Mesothelial cell of epicardium (in vitro differentiated cells): ENCODE measurements at regions not wholly inside any gene's neighbourhood (a gene's known extent, or its start where the extent isn't known, plus 50 kb on each side); places are given as distances from the start of the nearest gene placed in this dataset.

ENCODE experiments used
- DNase-seq, 2 experiments: peaks; one replicate each; pipeline ENCODE4 v3.0.0; 2021; ENCODE audit warnings: low spot score in 2 of 2; ENCODE audit not compliant: unreplicated experiment in 2 of 2
- H3K27ac Mint-ChIP-seq: 2 replicates; pipeline ENCODE4 v1.8.0; 2021; ENCODE audit warnings: mixed read lengths
- H3K27me3 Mint-ChIP-seq: 2 replicates; pipeline ENCODE4 v1.8.0; 2021; ENCODE audit warnings: low read depth, mixed read lengths
- H3K36me3 Mint-ChIP-seq: 2 replicates; pipeline ENCODE4 v1.8.0; 2021; ENCODE audit warnings: mixed read lengths
- H3K4me1 Mint-ChIP-seq: 2 replicates; pipeline ENCODE4 v1.8.0; 2021; ENCODE audit warnings: mixed read lengths
- H3K4me3 Mint-ChIP-seq: 2 replicates; pipeline ENCODE4 v1.8.0; 2021; ENCODE audit warnings: mild to moderate bottlenecking, moderate library complexity, mixed read lengths
- H3K9me3 Mint-ChIP-seq: 2 replicates; pipeline ENCODE4 v1.8.0; 2021; ENCODE audit warnings: mixed read lengths
- CTCF ChIP-seq: fragments of 200-600 bp; sonication (generic); IDR thresholded peaks from one replicate; pipeline ENCODE4 v1.5.0; 2021; ENCODE audit warnings: antibody characterized with exemption; ENCODE audit not compliant: unreplicated experiment

GRCh38 chr2:153626676-153627075 is 148.1 kb upstream of the RPRM start:
- no peak for DNase-seq
- Mint-ChIP-seq H3K9me3 (peaks cover 4% of the 10 kb centered on the region), H3K27me3 (no peaks in the 10 kb centered on the region), H3K27ac (no peak overlapping the region), H3K4me3 (no peak overlapping the region), H3K36me3 (peaks cover 4% of the 10 kb centered on the region), H3K4me1 (no peaks in the 10 kb centered on the region)
- TF ChIP-seq CTCF = no peak

- no peak overlapping the region for H3K27ac Mint-ChIP-seq
- H3K27me3 Mint-ChIP-seq = peaks cover 5% of the 10 kb centered on the region
- no peak for TF ChIP-seq CTCF
- H3K9me3 Mint-ChIP-seq = peaks cover 8% of the 10 kb centered on the region
- H3K36me3 Mint-ChIP-seq = peaks cover 4% of the 10 kb centered on the region
- DNase-seq = no peak
- H3K4me1 Mint-ChIP-seq = peaks cover 5% of the 10 kb centered on the region
- H3K4me3 Mint-ChIP-seq = no peak overlapping the region
Observed at GRCh38 chr2:153635494-153635893, 156.9 kb upstream of the RPRM start.

- Mint-ChIP-seq H3K27me3 (peaks cover 5% of the 10 kb centered on the region), H3K27ac (no peak overlapping the region), H3K9me3 (peaks cover 3% of the 10 kb centered on the region), H3K4me1 (peaks cover 1% of the 10 kb centered on the region), H3K4me3 (no peak overlapping the region), H3K36me3 (no peaks in the 10 kb centered on the region)
- TF ChIP-seq CTCF = no peak
- no peak for DNase-seq
Observed at GRCh38 chr2:153641046-153641445, 162.5 kb upstream of the RPRM start.

GRCh38 chr2:153644955-153645354 is 166.4 kb upstream of the RPRM start:
- no peaks in the 10 kb centered on the region for H3K9me3 Mint-ChIP-seq
- H3K4me3 Mint-ChIP-seq = no peak overlapping the region
- no peaks in the 10 kb centered on the region for H3K4me1 Mint-ChIP-seq
- H3K27me3 Mint-ChIP-seq = no peaks in the 10 kb centered on the region
- no peaks in the 10 kb centered on the region for H3K36me3 Mint-ChIP-seq
- DNase-seq = no peak
- TF ChIP-seq CTCF = no peak
- H3K27ac Mint-ChIP-seq = no peak overlapping the region

GRCh38 chr2:153645599-153645998 is 167.0 kb upstream of the RPRM start:
- Mint-ChIP-seq H3K4me1 (no peaks in the 10 kb centered on the region), H3K4me3 (no peak overlapping the region), H3K9me3 (no peaks in the 10 kb centered on the region), H3K27ac (no peak overlapping the region), H3K36me3 (no peaks in the 10 kb centered on the region), H3K27me3 (no peaks in the 10 kb centered on the region)
- no peak for TF ChIP-seq CTCF
- DNase-seq = no peak

- no peak for TF ChIP-seq CTCF
- Mint-ChIP-seq H3K36me3 (no peaks in the 10 kb centered on the region), H3K9me3 (peaks cover 6% of the 10 kb centered on the region), H3K4me3 (no peak overlapping the region), H3K27ac (no peak overlapping the region), H3K4me1 (no peaks in the 10 kb centered on the region), H3K27me3 (no peaks in the 10 kb centered on the region)
- DNase-seq = no peak
Observed at GRCh38 chr2:153657651-153658050, 179.1 kb upstream of the RPRM start.
